ENCODE measurements at regions not wholly inside any gene's neighbourhood (a gene's known extent, or its start where the extent isn't known, plus 50 kb on each side); places are given as distances from the start of the nearest gene placed in this dataset.

GRCh38 chr4:136763919-136764318 lies 768.4 kb downstream of the PCDH18 start:
- H3F3A ChIP-seq (ENCODE audit: control insufficient read depth, insufficient read depth): no peaks in the 10 kb centered on the region

GRCh38 chr4:136755531-136755916 lies 776.8 kb downstream of the PCDH18 start:
- Histone ChIP-seq H3K4me1 (ENCODE audit: control insufficient read depth, low read length) (no peaks in the 10 kb centered on the region), H3K4me3 (ENCODE audit: low read length) (no peak overlapping the region), H3K27ac (ENCODE audit: low read depth, low read length) (no peak overlapping the region), H3K4me2 (ENCODE audit: low read length) (no peak overlapping the region), H3K27me3 (ENCODE audit: control insufficient read depth, low read length) (no peaks in the 10 kb centered on the region), H3F3A (ENCODE audit: control insufficient read depth, insufficient read depth) (no peaks in the 10 kb centered on the region), H3K79me2 (ENCODE audit: control insufficient read depth, low read length) (no peaks in the 10 kb centered on the region), H3K9me2 (replicated peaks; ENCODE audit: control insufficient read depth, low read length) (no peaks in the 10 kb centered on the region), H3K36me3 (ENCODE audit: control insufficient read depth, low read length) (no peaks in the 10 kb centered on the region), H4K20me1 (ENCODE audit: control insufficient read depth, insufficient read depth, low read depth, low read length) (no peaks in the 10 kb centered on the region), H3K9me3 (ENCODE audit: control insufficient read depth, insufficient read depth, low read length) (no peaks in the 10 kb centered on the region)
- TF ChIP-seq EZH2phosphoT487 (IDR thresholded peaks at IDR 0.05; ENCODE audit: borderline replicate concordance, low read length): no peak
- TF ChIP-seq, protein P1, sequence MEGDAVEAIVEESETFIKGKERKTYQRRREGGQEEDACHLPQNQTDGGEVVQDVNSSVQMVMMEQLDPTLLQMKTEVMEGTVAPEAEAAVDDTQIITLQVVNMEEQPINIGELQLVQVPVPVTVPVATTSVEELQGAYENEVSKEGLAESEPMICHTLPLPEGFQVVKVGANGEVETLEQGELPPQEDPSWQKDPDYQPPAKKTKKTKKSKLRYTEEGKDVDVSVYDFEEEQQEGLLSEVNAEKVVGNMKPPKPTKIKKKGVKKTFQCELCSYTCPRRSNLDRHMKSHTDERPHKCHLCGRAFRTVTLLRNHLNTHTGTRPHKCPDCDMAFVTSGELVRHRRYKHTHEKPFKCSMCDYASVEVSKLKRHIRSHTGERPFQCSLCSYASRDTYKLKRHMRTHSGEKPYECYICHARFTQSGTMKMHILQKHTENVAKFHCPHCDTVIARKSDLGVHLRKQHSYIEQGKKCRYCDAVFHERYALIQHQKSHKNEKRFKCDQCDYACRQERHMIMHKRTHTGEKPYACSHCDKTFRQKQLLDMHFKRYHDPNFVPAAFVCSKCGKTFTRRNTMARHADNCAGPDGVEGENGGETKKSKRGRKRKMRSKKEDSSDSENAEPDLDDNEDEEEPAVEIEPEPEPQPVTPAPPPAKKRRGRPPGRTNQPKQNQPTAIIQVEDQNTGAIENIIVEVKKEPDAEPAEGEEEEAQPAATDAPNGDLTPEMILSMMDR (IDR thresholded peaks at IDR 0.05; ENCODE audit: low read depth, low read length, poor library complexity, severe bottlenecking): no peak

More at GRCh38 chr4:136763919-136764318, 768.4 kb downstream of the PCDH18 start:
- Histone ChIP-seq H3K4me3 (ENCODE audit: low read length) (no peak overlapping the region), H3K4me2 (ENCODE audit: low read length) (no peak overlapping the region), H3K79me2 (ENCODE audit: control insufficient read depth, low read length) (no peaks in the 10 kb centered on the region), H3K4me1 (ENCODE audit: control insufficient read depth, low read length) (no peaks in the 10 kb centered on the region), H3K27me3 (ENCODE audit: control insufficient read depth, low read length) (no peaks in the 10 kb centered on the region), H3K9me2 (replicated peaks; ENCODE audit: control insufficient read depth, low read length) (no peaks in the 10 kb centered on the region), H4K20me1 (ENCODE audit: control insufficient read depth, insufficient read depth, low read depth, low read length) (no peaks in the 10 kb centered on the region), H3K36me3 (ENCODE audit: control insufficient read depth, low read length) (no peaks in the 10 kb centered on the region), H3K27ac (ENCODE audit: low read depth, low read length) (no peak overlapping the region), H3K9me3 (ENCODE audit: control insufficient read depth, insufficient read depth, low read length) (no peaks in the 10 kb centered on the region)
- no peak for TF ChIP-seq EZH2phosphoT487 (IDR thresholded peaks at IDR 0.05; ENCODE audit: borderline replicate concordance, low read length)

DNA sequence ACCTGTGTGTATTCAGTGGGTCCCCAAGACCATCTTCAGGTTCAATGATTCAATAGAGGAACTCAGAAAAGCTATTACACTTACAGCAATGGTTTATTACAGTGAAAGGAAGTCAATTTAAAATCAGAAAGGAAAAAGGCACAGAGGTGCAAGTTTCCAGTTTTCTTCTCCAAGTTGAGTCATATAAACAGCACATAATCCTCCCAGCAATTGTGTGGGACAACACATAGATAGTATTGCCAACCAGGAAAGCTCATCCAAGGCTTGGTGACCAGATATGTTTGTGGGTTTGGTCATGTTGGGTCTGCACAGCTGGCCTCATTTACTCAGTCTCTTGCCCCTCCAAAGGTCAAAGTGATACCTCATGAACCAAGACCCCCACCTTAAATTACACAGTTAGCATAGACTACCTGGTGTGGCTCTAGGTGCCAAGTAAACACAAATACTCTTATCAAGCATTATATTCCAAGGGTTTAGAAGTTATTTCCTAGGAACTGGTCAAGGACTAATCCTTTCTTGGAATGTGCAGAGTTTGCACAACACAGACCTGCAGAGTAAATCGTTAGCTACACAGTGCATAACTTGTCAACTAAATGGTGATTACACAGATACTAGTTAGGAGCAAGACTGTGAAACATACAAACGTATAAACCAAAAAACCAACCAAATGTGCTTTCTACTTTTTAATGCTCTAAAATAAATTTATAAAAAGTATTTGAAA lies 777.3 kb downstream of the PCDH18 start:
- H3K79me2 ChIP-seq (ENCODE audit: control insufficient read depth, low read length): no peaks in the 10 kb centered on the region
- H3K4me1 ChIP-seq (ENCODE audit: control insufficient read depth, low read length): no peaks in the 10 kb centered on the region
- no peaks in the 10 kb centered on the region for H3F3A ChIP-seq (ENCODE audit: control insufficient read depth, insufficient read depth)
- no peaks in the 10 kb centered on the region for H3K9me3 ChIP-seq (ENCODE audit: control insufficient read depth, insufficient read depth, low read length)
- no peaks in the 10 kb centered on the region for H4K20me1 ChIP-seq (ENCODE audit: control insufficient read depth, insufficient read depth, low read depth, low read length)
- H3K36me3 ChIP-seq (ENCODE audit: control insufficient read depth, low read length): no peaks in the 10 kb centered on the region
- no peaks in the 10 kb centered on the region for H3K9me2 ChIP-seq (replicated peaks; ENCODE audit: control insufficient read depth, low read length)
- H3K27me3 ChIP-seq (ENCODE audit: control insufficient read depth, low read length): no peaks in the 10 kb centered on the region
- no peak overlapping the region for H3K4me2 ChIP-seq (ENCODE audit: low read length)
- H3K27ac ChIP-seq (ENCODE audit: low read depth, low read length): no peak overlapping the region
- H3K4me3 ChIP-seq (ENCODE audit: low read length): no peak overlapping the region
- TF ChIP-seq, protein P1 (IDR thresholded peaks at IDR 0.05; ENCODE audit: low read depth, low read length, poor library complexity, severe bottlenecking): no peak
- TF ChIP-seq EZH2phosphoT487 (IDR thresholded peaks at IDR 0.05; ENCODE audit: borderline replicate concordance, low read length): no peak

- H3K9me3 ChIP-seq (ENCODE audit: control insufficient read depth, insufficient read depth, low read length): no peaks in the 10 kb centered on the region
- no peaks in the 10 kb centered on the region for H3K4me1 ChIP-seq (ENCODE audit: control insufficient read depth, low read length)
- no peaks in the 10 kb centered on the region for H4K20me1 ChIP-seq (ENCODE audit: control insufficient read depth, insufficient read depth, low read depth, low read length)
- no peaks in the 10 kb centered on the region for H3K36me3 ChIP-seq (ENCODE audit: control insufficient read depth, low read length)
- no peaks in the 10 kb centered on the region for H3K27me3 ChIP-seq (ENCODE audit: control insufficient read depth, low read length)
- TF ChIP-seq EZH2phosphoT487 (IDR thresholded peaks at IDR 0.05; ENCODE audit: borderline replicate concordance, low read length): no peak
- TF ChIP-seq, protein P1 (IDR thresholded peaks at IDR 0.05; ENCODE audit: low read depth, low read length, poor library complexity, severe bottlenecking): no peak
- no peaks in the 10 kb centered on the region for H3F3A ChIP-seq (ENCODE audit: control insufficient read depth, insufficient read depth)
- H3K4me2 ChIP-seq (ENCODE audit: low read length): no peak overlapping the region
- no peaks in the 10 kb centered on the region for H3K79me2 ChIP-seq (ENCODE audit: control insufficient read depth, low read length)
- H3K4me3 ChIP-seq (ENCODE audit: low read length): no peak overlapping the region
- no peaks in the 10 kb centered on the region for H3K9me2 ChIP-seq (replicated peaks; ENCODE audit: control insufficient read depth, low read length)
- no peak overlapping the region for H3K27ac ChIP-seq (ENCODE audit: low read depth, low read length)
These were observed 780.7 kb downstream of the PCDH18 start for GRCh38 chr4:136751556-136751955.
